OCI-LY1 (cell line): ENCODE measurements at regions not wholly inside any gene's neighbourhood (a gene's known extent, or its start where the extent isn't known, plus 50 kb on each side); places are given as distances from the start of the nearest gene placed in this dataset.

Experiments
- EZH2 ChIP-seq: fragments of 200-600 bp; sonication (generic), shearing (Covaris generic); IDR thresholded peaks from 2 replicates; pipeline ENCODE4 v1.8.0; 2017; ENCODE audit warnings: borderline replicate concordance, mixed run types, mild to moderate bottlenecking, antibody characterized with exemption, low read length, moderate library complexity, mixed read lengths
- TF ChIP-seq, protein P1 (sequence below): fragments of 200-600 bp; sonication (generic), shearing (Covaris generic); IDR thresholded peaks from 2 replicates; pipeline ENCODE4 v1.5.1; 2017; ENCODE audit warnings: mild to moderate bottlenecking, antibody characterized with exemption, low read length, moderate library complexity, mixed read lengths

DNA sequence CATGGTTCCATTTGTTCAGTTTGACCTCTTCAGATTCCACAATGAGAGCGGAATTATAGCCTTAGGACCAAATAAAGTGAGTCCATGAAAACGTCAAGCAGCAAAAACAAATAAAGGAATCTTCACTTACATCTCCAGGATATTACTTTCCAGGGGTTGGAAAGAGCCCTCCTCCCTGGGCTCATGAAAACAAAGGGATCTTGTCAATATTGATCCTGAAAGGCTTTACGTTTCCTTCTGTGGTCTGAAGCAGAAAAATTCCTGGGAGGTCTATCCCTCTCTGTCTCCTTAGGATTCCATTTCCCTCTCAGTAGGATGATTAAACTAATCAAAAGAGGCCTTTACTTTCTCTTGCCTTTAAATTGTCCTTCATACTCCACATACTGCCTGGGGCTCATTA lies 293.5 kb downstream of the GPAM start:
- TF ChIP-seq EZH2 = no peak
- TF ChIP-seq, protein P1, sequence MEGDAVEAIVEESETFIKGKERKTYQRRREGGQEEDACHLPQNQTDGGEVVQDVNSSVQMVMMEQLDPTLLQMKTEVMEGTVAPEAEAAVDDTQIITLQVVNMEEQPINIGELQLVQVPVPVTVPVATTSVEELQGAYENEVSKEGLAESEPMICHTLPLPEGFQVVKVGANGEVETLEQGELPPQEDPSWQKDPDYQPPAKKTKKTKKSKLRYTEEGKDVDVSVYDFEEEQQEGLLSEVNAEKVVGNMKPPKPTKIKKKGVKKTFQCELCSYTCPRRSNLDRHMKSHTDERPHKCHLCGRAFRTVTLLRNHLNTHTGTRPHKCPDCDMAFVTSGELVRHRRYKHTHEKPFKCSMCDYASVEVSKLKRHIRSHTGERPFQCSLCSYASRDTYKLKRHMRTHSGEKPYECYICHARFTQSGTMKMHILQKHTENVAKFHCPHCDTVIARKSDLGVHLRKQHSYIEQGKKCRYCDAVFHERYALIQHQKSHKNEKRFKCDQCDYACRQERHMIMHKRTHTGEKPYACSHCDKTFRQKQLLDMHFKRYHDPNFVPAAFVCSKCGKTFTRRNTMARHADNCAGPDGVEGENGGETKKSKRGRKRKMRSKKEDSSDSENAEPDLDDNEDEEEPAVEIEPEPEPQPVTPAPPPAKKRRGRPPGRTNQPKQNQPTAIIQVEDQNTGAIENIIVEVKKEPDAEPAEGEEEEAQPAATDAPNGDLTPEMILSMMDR = no peak
